ENCODE measurements at regions not wholly inside any gene's neighbourhood (a gene's known extent, or its start where the extent isn't known, plus 50 kb on each side); places are given as distances from the start of the nearest gene placed in this dataset.

DNA sequence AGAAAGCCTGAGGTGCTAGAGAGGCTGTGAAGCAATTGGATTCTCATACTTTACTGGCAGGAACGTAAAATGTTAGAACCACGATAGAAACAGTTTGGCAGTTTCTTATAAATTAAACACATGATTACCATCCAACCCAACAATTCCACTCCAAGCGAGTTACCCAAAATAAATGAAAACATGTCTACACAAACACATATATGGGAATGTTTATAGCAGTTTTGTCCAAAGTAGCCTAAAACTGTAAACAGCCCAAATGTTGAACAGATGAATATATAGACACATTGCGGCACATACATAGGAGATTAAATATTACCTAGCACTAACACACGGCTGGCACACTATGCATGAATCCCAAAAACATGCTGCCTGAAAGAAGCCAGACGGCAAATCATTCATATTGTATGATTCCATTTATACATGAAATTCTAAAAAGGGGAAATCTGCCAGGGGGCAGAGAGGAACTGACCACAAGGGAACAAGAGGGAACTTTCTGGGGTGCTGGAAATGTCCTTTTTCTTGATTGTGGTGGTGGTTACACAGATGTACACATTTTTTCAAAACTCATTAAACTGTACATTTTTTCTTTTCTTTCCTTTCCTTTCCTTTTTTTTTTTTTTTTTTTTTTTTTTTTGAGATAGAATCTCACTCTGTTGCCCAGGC, 50.4 kb upstream of the SLC25A4 start:
- TF ChIP-seq, protein P1, sequence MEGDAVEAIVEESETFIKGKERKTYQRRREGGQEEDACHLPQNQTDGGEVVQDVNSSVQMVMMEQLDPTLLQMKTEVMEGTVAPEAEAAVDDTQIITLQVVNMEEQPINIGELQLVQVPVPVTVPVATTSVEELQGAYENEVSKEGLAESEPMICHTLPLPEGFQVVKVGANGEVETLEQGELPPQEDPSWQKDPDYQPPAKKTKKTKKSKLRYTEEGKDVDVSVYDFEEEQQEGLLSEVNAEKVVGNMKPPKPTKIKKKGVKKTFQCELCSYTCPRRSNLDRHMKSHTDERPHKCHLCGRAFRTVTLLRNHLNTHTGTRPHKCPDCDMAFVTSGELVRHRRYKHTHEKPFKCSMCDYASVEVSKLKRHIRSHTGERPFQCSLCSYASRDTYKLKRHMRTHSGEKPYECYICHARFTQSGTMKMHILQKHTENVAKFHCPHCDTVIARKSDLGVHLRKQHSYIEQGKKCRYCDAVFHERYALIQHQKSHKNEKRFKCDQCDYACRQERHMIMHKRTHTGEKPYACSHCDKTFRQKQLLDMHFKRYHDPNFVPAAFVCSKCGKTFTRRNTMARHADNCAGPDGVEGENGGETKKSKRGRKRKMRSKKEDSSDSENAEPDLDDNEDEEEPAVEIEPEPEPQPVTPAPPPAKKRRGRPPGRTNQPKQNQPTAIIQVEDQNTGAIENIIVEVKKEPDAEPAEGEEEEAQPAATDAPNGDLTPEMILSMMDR (conservative IDR thresholded peaks at IDR 0.05): no peak
- TF ChIP-seq ZFX (IDR thresholded peaks at IDR 0.05): no peak
